HepG2 (cell line): ENCODE measurements at regions not wholly inside any gene's neighbourhood (a gene's known extent, or its start where the extent isn't known, plus 50 kb on each side); places are given as distances from the start of the nearest gene placed in this dataset.

ENCODE experiments used
- ATAC-seq: fragments of 200-7000 bp; cut with Tn5 transposase; 3 replicates; pipeline ENCODE4 v1.9.1; 2020; ENCODE audit warnings: mild to moderate bottlenecking, moderate library complexity
- BruUV-seq: library from RNA; stranded (reverse); fragments of 400-500 nt; replicated peaks from 2 replicates; lab custom pipeline; 2021; lab: Mats Ljungman, UMichigan
- CTCF ChIA-PET: fragments of 300-600 bp; formaldehyde crosslinking; extraction: SDS; loops from one replicate; lab custom pipeline; 2021; ENCODE audit warnings: low total read pairs, inconsistent platforms, low intra/inter-chr PET ratio; lab: Yijun Ruan, JAX
- POLR2A ChIA-PET: fragments of 350-600 bp; sonication (Branson Sonifier 250); formaldehyde crosslinking; loops from one replicate; lab custom pipeline; 2020; ENCODE audit warnings: antibody characterized with exemption, inconsistent platforms; lab: Yijun Ruan, JAX
- DNase-seq: peaks from one replicate; pipeline ENCODE4 v3.0.0-alpha.2; 2015; ENCODE audit warnings: low spot score
- FAIRE-seq: peaks from 3 replicates; lab custom pipeline; 2011; peaks lifted over from hg19 to GRCh38; lab: Jason Lieb, UNC
- H2AFZ ChIP-seq: one replicate; pipeline ENCODE4 v1.6.1; 2011; ENCODE audit warnings: low read length, inconsistent platforms
- H3K27ac ChIP-seq: fragments of 300-600 bp; 3 replicates; pipeline ENCODE4 v1.8.0; 2011; ENCODE audit warnings: mixed run types, mild to moderate bottlenecking, mixed read lengths, low read length, inconsistent platforms; ENCODE audit not compliant: insufficient read depth; ENCODE audit errors: extremely low read length
- H3K27me3 ChIP-seq, 2 experiments: fragments of 200-600 bp in 1 of 2; 2 replicates in 1 of 2; 3 replicates in 1 of 2; pipeline versions ENCODE4 v1.6.0 to v1.8.0; 2011; ENCODE audit warnings: low read length in 2 of 2, mild to moderate bottlenecking in 2 of 2, moderate library complexity in 2 of 2, inconsistent platforms in 1 of 2; ENCODE audit not compliant: insufficient read depth in 2 of 2, control insufficient read depth in 1 of 2
- H3K36me3 ChIP-seq, 2 experiments: fragments of 200-600 bp in 1 of 2; replicated peaks in 1 of 2; 2 replicates in 1 of 2; 3 replicates in 1 of 2; pipeline versions ENCODE4 v1.5.1 to v1.8.0; 2011; ENCODE audit warnings: low read length in 2 of 2, inconsistent platforms in 1 of 2; ENCODE audit not compliant: insufficient read depth in 2 of 2, control insufficient read depth in 1 of 2
- H3K4me1 ChIP-seq: 2 replicates; pipeline ENCODE4 v1.5.1; 2012; ENCODE audit warnings: low read length, inconsistent platforms; ENCODE audit not compliant: insufficient read depth
- H3K4me2 ChIP-seq: 2 replicates; pipeline ENCODE4 v1.6.0; 2011; ENCODE audit warnings: low read depth, low read length, inconsistent platforms
- H3K4me3 ChIP-seq, 3 experiments: fragments of 200-600 bp in 1 of 3; sonication (generic), shearing (Covaris generic) in 1 of 3; replicated peaks in 1 of 3; 2 replicates each; pipeline ENCODE4 v1.5.1; 2011 to 2016; ENCODE audit warnings: low read length in 3 of 3, inconsistent platforms in 2 of 3, low read depth in 2 of 3, mild to moderate bottlenecking in 2 of 3, control low read depth in 1 of 3, mixed read lengths in 1 of 3; ENCODE audit not compliant: insufficient read depth in 1 of 3
- H3K79me2 ChIP-seq: one replicate; pipeline ENCODE4 v1.6.1; 2011; ENCODE audit warnings: low read length, inconsistent platforms; ENCODE audit not compliant: insufficient read depth
- H3K9ac ChIP-seq: 2 replicates; pipeline ENCODE4 v1.6.0; 2011; ENCODE audit warnings: mild to moderate bottlenecking, low read depth, low read length, inconsistent platforms; ENCODE audit not compliant: insufficient read depth
- H3K9me3 ChIP-seq: 2 replicates; pipeline ENCODE4 v1.5.1; 2012; ENCODE audit warnings: mild to moderate bottlenecking, low read length
- H4K20me1 ChIP-seq: 2 replicates; pipeline ENCODE4 v1.6.0; 2011; ENCODE audit warnings: inconsistent platforms, mild to moderate bottlenecking, low read length, moderate library complexity; ENCODE audit not compliant: insufficient read depth
- KLF6 ChIP-seq: IDR thresholded peaks from 2 replicates; pipeline ENCODE4 v1.8.0; 2016; ENCODE audit warnings: missing biosample characterization, missing genetic modification reagents
- MTA1 ChIP-seq: sonication (generic); formaldehyde crosslinking; IDR thresholded peaks from 2 replicates; pipeline ENCODE4 v1.4.0; 2020; ENCODE audit warnings: missing genetic modification reagents, mild to moderate bottlenecking, borderline replicate concordance
- TCF12 ChIP-seq, 2 experiments: fragments of 450-650 bp in 1 of 2; sonication (generic) in 1 of 2; formaldehyde crosslinking in 1 of 2; IDR thresholded peaks; 2 replicates each; pipeline versions ENCODE4 v1.6.1 to v1.8.0; 2017 to 2022; ENCODE audit warnings: antibody characterized with exemption in 1 of 2, mild to moderate bottlenecking in 1 of 2, missing genetic modification reagents in 1 of 2, moderate library complexity in 1 of 2
- ZFY ChIP-seq: sonication (generic); formaldehyde crosslinking; IDR thresholded peaks from 2 replicates; pipeline ENCODE4 v1.4.0; 2020; ENCODE audit warnings: missing genetic modification reagents
- ZNF382 ChIP-seq: sonication (generic); formaldehyde crosslinking; IDR thresholded peaks from 2 replicates; pipeline ENCODE4 v1.5.0; 2020; ENCODE audit warnings: missing genetic modification reagents, mild to moderate bottlenecking, borderline replicate concordance
- ZNF550 ChIP-seq: sonication (generic); formaldehyde crosslinking; IDR thresholded peaks from 2 replicates; pipeline ENCODE4 v1.4.0; 2020; ENCODE audit warnings: mild to moderate bottlenecking, missing genetic modification reagents, borderline replicate concordance
- ZNF556 ChIP-seq: sonication (generic); formaldehyde crosslinking; IDR thresholded peaks from 2 replicates; pipeline ENCODE4 v1.4.0; 2020; ENCODE audit warnings: mild to moderate bottlenecking, missing genetic modification reagents, borderline replicate concordance
- ZNF652 ChIP-seq: IDR thresholded peaks from 2 replicates; pipeline ENCODE4 v1.6.1; 2016; ENCODE audit warnings: low read depth, borderline replicate concordance
- WGBS: methylation state at CpG from one replicate; pipeline ENCODE4 v1.1.6; 2017; ENCODE audit warnings: low lambda C conversion rate; 5-methylcytosine and 5-hydroxymethylcytosine counted together
- in situ Hi-C: cut with HindIII; loops from 2 replicates; pipeline ENCODE4 v1.10.0; 2017; ENCODE audit warnings: low pct_unique_long_range_greater_than_20kb; ENCODE audit not compliant: extremely low pct_ligation_motif_present
- intact Hi-C: fragments of 100-400 bp; cut with micrococcal nuclease; formaldehyde crosslinking; loops from one replicate; pipeline ENCODE4 v1.10.0; 2022; ENCODE audit not compliant: unreplicated experiment
- TF ChIP-seq, protein P1 (sequence below): sonication (generic); formaldehyde crosslinking; IDR thresholded peaks from 2 replicates; pipeline ENCODE4 v1.5.1; 2020; ENCODE audit warnings: mild to moderate bottlenecking, missing genetic modification reagents, borderline replicate concordance
- TF ChIP-seq, protein P2 (sequence below): fragments of 450-650 bp; IDR thresholded peaks from 2 replicates; pipeline ENCODE4 v1.6.1; 2017; ENCODE audit warnings: mild to moderate bottlenecking
- TF ChIP-seq, protein P3 (sequence below): sonication (generic); formaldehyde crosslinking; IDR thresholded peaks from 2 replicates; pipeline ENCODE4 v1.4.0; 2020; ENCODE audit warnings: mild to moderate bottlenecking, low read depth, missing genetic modification reagents
- TF ChIP-seq, protein P4 (sequence below): sonication (generic); formaldehyde crosslinking; IDR thresholded peaks from 2 replicates; pipeline ENCODE4 v1.8.1; 2022; ENCODE audit warnings: mild to moderate bottlenecking, missing genetic modification reagents

DNA sequence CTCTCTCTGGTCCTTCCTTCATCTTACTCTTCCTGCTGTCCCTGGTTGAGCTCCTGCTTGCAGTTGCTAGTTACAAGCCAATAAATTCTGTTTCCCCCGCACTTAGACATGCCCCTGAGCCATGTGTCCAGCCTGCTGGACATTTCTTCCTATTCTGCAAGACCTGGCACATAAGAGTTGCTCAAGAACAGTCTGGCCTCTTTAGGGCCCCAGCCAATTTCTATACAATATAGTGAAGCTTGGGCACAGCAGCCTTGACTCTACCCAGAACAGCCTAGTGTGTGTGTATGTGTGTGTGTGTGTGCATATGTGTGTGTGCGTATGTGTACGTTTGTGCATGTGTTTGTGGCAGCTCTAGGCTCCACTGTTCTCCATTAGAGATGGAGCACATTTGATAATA, 276.0 kb downstream of the CYRIA start:
- Histone ChIP-seq H3K79me2 (no peaks in the 10 kb centered on the region), H3K9me3 (no peaks in the 10 kb centered on the region), H3K4me2 (no peak overlapping the region), H2AFZ (no peak overlapping the region), H4K20me1 (no peaks in the 10 kb centered on the region), H3K4me1 (peaks cover 25% of the 10 kb centered on the region), H3K27ac (no peak overlapping the region), H3K4me3 (no peak overlapping the region), H3K36me3 (no peaks in the 10 kb centered on the region), H3K9ac (no peak overlapping the region), H3K27me3 (no peaks in the 10 kb centered on the region)
- no peak for DNase-seq
- ATAC-seq: no peak
- FAIRE-seq: no peak
- intact Hi-C loops: no loop called here
- BruUV-seq: no TSS peak
- 63% methylated on average over 3 of the region's 3 CpGs for WGBS
- ChIA-PET POLR2A (no interaction called here), CTCF (no interaction called here)
- in situ Hi-C loops: no loop called here
- TF ChIP-seq ZNF550 (CRISPR knock-in tag) (no peak), TCF12 (IDR thresholded peaks at IDR 0.05) (no peak), TCF12 (CRISPR knock-in tag; IDR thresholded peaks at IDR 0.05) (no peak), MTA1 (CRISPR knock-in tag) (no peak), ZNF382 (CRISPR knock-in tag) (no peak), KLF6 (CRISPR knock-in tag) (no peak), ZNF556 (CRISPR knock-in tag) (no peak), ZFY (CRISPR knock-in tag) (no peak), ZNF652 (CRISPR knock-in tag) (no peak)
- TF ChIP-seq, protein P1, sequence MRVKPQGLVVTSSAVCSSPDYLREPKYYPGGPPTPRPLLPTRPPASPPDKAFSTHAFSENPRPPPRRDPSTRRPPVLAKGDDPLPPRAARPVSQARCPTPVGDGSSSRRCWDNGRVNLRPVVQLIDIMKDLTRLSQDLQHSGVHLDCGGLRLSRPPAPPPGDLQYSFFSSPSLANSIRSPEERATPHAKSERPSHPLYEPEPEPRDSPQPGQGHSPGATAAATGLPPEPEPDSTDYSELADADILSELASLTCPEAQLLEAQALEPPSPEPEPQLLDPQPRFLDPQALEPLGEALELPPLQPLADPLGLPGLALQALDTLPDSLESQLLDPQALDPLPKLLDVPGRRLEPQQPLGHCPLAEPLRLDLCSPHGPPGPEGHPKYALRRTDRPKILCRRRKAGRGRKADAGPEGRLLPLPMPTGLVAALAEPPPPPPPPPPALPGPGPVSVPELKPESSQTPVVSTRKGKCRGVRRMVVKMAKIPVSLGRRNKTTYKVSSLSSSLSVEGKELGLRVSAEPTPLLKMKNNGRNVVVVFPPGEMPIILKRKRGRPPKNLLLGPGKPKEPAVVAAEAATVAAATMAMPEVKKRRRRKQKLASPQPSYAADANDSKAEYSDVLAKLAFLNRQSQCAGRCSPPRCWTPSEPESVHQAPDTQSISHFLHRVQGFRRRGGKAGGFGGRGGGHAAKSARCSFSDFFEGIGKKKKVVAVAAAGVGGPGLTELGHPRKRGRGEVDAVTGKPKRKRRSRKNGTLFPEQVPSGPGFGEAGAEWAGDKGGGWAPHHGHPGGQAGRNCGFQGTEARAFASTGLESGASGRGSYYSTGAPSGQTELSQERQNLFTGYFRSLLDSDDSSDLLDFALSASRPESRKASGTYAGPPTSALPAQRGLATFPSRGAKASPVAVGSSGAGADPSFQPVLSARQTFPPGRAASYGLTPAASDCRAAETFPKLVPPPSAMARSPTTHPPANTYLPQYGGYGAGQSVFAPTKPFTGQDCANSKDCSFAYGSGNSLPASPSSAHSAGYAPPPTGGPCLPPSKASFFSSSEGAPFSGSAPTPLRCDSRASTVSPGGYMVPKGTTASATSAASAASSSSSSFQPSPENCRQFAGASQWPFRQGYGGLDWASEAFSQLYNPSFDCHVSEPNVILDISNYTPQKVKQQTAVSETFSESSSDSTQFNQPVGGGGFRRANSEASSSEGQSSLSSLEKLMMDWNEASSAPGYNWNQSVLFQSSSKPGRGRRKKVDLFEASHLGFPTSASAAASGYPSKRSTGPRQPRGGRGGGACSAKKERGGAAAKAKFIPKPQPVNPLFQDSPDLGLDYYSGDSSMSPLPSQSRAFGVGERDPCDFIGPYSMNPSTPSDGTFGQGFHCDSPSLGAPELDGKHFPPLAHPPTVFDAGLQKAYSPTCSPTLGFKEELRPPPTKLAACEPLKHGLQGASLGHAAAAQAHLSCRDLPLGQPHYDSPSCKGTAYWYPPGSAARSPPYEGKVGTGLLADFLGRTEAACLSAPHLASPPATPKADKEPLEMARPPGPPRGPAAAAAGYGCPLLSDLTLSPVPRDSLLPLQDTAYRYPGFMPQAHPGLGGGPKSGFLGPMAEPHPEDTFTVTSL (CRISPR knock-in tag): no peak
- TF ChIP-seq, protein P2, sequence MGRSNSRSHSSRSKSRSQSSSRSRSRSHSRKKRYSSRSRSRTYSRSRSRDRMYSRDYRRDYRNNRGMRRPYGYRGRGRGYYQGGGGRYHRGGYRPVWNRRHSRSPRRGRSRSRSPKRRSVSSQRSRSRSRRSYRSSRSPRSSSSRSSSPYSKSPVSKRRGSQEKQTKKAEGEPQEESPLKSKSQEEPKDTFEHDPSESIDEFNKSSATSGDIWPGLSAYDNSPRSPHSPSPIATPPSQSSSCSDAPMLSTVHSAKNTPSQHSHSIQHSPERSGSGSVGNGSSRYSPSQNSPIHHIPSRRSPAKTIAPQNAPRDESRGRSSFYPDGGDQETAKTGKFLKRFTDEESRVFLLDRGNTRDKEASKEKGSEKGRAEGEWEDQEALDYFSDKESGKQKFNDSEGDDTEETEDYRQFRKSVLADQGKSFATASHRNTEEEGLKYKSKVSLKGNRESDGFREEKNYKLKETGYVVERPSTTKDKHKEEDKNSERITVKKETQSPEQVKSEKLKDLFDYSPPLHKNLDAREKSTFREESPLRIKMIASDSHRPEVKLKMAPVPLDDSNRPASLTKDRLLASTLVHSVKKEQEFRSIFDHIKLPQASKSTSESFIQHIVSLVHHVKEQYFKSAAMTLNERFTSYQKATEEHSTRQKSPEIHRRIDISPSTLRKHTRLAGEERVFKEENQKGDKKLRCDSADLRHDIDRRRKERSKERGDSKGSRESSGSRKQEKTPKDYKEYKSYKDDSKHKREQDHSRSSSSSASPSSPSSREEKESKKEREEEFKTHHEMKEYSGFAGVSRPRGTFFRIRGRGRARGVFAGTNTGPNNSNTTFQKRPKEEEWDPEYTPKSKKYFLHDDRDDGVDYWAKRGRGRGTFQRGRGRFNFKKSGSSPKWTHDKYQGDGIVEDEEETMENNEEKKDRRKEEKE: no peak
- TF ChIP-seq, protein P3, sequence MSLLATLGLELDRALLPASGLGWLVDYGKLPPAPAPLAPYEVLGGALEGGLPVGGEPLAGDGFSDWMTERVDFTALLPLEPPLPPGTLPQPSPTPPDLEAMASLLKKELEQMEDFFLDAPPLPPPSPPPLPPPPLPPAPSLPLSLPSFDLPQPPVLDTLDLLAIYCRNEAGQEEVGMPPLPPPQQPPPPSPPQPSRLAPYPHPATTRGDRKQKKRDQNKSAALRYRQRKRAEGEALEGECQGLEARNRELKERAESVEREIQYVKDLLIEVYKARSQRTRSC (CRISPR knock-in tag): no peak
- TF ChIP-seq, protein P4, sequence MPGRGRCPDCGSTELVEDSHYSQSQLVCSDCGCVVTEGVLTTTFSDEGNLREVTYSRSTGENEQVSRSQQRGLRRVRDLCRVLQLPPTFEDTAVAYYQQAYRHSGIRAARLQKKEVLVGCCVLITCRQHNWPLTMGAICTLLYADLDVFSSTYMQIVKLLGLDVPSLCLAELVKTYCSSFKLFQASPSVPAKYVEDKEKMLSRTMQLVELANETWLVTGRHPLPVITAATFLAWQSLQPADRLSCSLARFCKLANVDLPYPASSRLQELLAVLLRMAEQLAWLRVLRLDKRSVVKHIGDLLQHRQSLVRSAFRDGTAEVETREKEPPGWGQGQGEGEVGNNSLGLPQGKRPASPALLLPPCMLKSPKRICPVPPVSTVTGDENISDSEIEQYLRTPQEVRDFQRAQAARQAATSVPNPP (CRISPR knock-in tag): no peak
